ENCODE measurements at regions not wholly inside any gene's neighbourhood (a gene's known extent, or its start where the extent isn't known, plus 50 kb on each side); places are given as distances from the start of the nearest gene placed in this dataset.

- intact Hi-C loops (cut with micrococcal nuclease; ENCODE audit: unreplicated experiment), result no loop called here
- no peak for TF ChIP-seq CTCF (conservative IDR thresholded peaks at IDR 0.05; ENCODE audit: low read depth, low read length)
- TF ChIP-seq EZH2 (IDR thresholded peaks at IDR 0.05; ENCODE audit: borderline replicate concordance, low read depth, low read length, poor library complexity, severe bottlenecking), result no peak
- no TSS peak for BruUV-seq (replicated peaks)
- Histone ChIP-seq H3K36me3 (ENCODE audit: insufficient read depth, low read length, poor library complexity, severe bottlenecking) (no peaks in the 10 kb centered on the region), H3K27me3 (replicated peaks; ENCODE audit: insufficient read depth, low read depth, low read length, poor library complexity) (peaks cover 14% of the 10 kb centered on the region), H3K4me1 (ENCODE audit: insufficient read depth, low read length, poor library complexity, severe bottlenecking) (no peaks in the 10 kb centered on the region), H3K9me3 (ENCODE audit: low read depth, low read length, poor library complexity, severe bottlenecking) (no peaks in the 10 kb centered on the region), H3K27ac (ENCODE audit: low read depth, low read length, poor library complexity, severe bottlenecking) (no peak overlapping the region), H3K4me3 (ENCODE audit: low read depth, low read length, poor library complexity, severe bottlenecking) (no peak overlapping the region)
- CTCF ChIA-PET, result no interaction called here
- POLR2A ChIA-PET (ENCODE audit: low non-redundant PET), result no interaction called here
- no peak for DNase-seq (ENCODE audit: low spot score)
Observed at GRCh38 chr18:30888344-30888743, 154.2 kb downstream of the DSC3 start.

- no peaks in the 10 kb centered on the region for H3K36me3 ChIP-seq (ENCODE audit: insufficient read depth, low read length, poor library complexity, severe bottlenecking)
- no peaks in the 10 kb centered on the region for H3K9me3 ChIP-seq (ENCODE audit: low read depth, low read length, poor library complexity, severe bottlenecking)
- peaks cover 18% of the 10 kb centered on the region for H3K27me3 ChIP-seq (replicated peaks; ENCODE audit: insufficient read depth, low read depth, low read length, poor library complexity)
- DNase-seq (ENCODE audit: low spot score), result no peak
- intact Hi-C loops (cut with micrococcal nuclease; ENCODE audit: unreplicated experiment), result no loop called here
- TF ChIP-seq CTCF (conservative IDR thresholded peaks at IDR 0.05; ENCODE audit: low read depth, low read length) (no peak), EZH2 (IDR thresholded peaks at IDR 0.05; ENCODE audit: borderline replicate concordance, low read depth, low read length, poor library complexity, severe bottlenecking) (no peak)
- CTCF ChIA-PET, result no interaction called here
- no peak overlapping the region for H3K4me3 ChIP-seq (ENCODE audit: low read depth, low read length, poor library complexity, severe bottlenecking)
- no TSS peak for BruUV-seq (replicated peaks)
- H3K4me1 ChIP-seq (ENCODE audit: insufficient read depth, low read length, poor library complexity, severe bottlenecking), result no peaks in the 10 kb centered on the region
- no peak overlapping the region for H3K27ac ChIP-seq (ENCODE audit: low read depth, low read length, poor library complexity, severe bottlenecking)
- POLR2A ChIA-PET (ENCODE audit: low non-redundant PET), result no interaction called here
Observed at GRCh38 chr18:30886998-30887397, 155.5 kb downstream of the DSC3 start.

GRCh38 chr18:30870466-30870865 lies 172.1 kb downstream of the DSC3 start:
- BruUV-seq (replicated peaks), result no TSS peak

More at GRCh38 chr18:30870466-30870865, 172.1 kb downstream of the DSC3 start:
- Histone ChIP-seq H3K27ac (ENCODE audit: low read depth, low read length, poor library complexity, severe bottlenecking) (no peak overlapping the region), H3K27me3 (replicated peaks; ENCODE audit: insufficient read depth, low read depth, low read length, poor library complexity) (peaks cover 3% of the 10 kb centered on the region), H3K4me3 (ENCODE audit: low read depth, low read length, poor library complexity, severe bottlenecking) (no peak overlapping the region), H3K4me1 (ENCODE audit: insufficient read depth, low read length, poor library complexity, severe bottlenecking) (no peaks in the 10 kb centered on the region), H3K36me3 (ENCODE audit: insufficient read depth, low read length, poor library complexity, severe bottlenecking) (no peaks in the 10 kb centered on the region), H3K9me3 (ENCODE audit: low read depth, low read length, poor library complexity, severe bottlenecking) (no peaks in the 10 kb centered on the region)
- DNase-seq (ENCODE audit: low spot score), result no peak
- intact Hi-C loops (cut with micrococcal nuclease; ENCODE audit: unreplicated experiment), result no loop called here
- CTCF ChIA-PET, result no interaction called here
- POLR2A ChIA-PET (ENCODE audit: low non-redundant PET), result no interaction called here
- TF ChIP-seq EZH2 (IDR thresholded peaks at IDR 0.05; ENCODE audit: borderline replicate concordance, low read depth, low read length, poor library complexity, severe bottlenecking) (no peak), CTCF (conservative IDR thresholded peaks at IDR 0.05; ENCODE audit: low read depth, low read length) (no peak)

Measured in A673 (cell line).